KMS-11 (cell line): ENCODE measurements at regions not wholly inside any gene's neighbourhood (a gene's known extent, or its start where the extent isn't known, plus 50 kb on each side); places are given as distances from the start of the nearest gene placed in this dataset.

Experiments
- H2AFZ ChIP-seq: fragments of 200-600 bp; sonication (generic); 2 replicates; pipeline ENCODE4 v1.6.1; 2016; ENCODE audit warnings: antibody characterized with exemption, mixed run types, low read depth
- H3K27ac ChIP-seq: fragments of 200-600 bp; sonication (generic); 2 replicates; pipeline ENCODE4 v1.6.1; 2016; ENCODE audit warnings: mild to moderate bottlenecking, mixed run types
- H3K27me3 ChIP-seq: fragments of 200-600 bp; sonication (generic); 2 replicates; pipeline ENCODE4 v1.6.1; 2017; ENCODE audit warnings: mild to moderate bottlenecking, low read depth, mixed run types, moderate library complexity; ENCODE audit not compliant: insufficient read depth
- H3K36me3 ChIP-seq: fragments of 200-600 bp; sonication (generic); 2 replicates; pipeline ENCODE4 v1.6.1; 2017; ENCODE audit warnings: mild to moderate bottlenecking, mixed run types; ENCODE audit not compliant: insufficient read depth
- H3K4me1 ChIP-seq: fragments of 200-600 bp; sonication (generic); 2 replicates; pipeline ENCODE4 v1.6.1; 2016; ENCODE audit warnings: mild to moderate bottlenecking, low read depth, mixed run types; ENCODE audit not compliant: poor library complexity, severe bottlenecking
- H3K4me2 ChIP-seq: fragments of 200-600 bp; sonication (generic); 2 replicates; pipeline ENCODE4 v1.7.0; 2016; ENCODE audit warnings: mild to moderate bottlenecking, mixed run types
- H3K4me3 ChIP-seq: fragments of 200-600 bp; sonication (generic); IDR thresholded peaks from 2 replicates; pipeline ENCODE4 v1.6.1; 2017; ENCODE audit warnings: low read depth, low read length, mixed read lengths; ENCODE audit not compliant: insufficient read depth
- H3K79me2 ChIP-seq: fragments of 200-600 bp; sonication (generic); 2 replicates; pipeline ENCODE4 v1.6.1; 2016; ENCODE audit warnings: low read depth, mixed run types; ENCODE audit not compliant: insufficient read depth
- H3K9ac ChIP-seq: fragments of 200-600 bp; sonication (generic); 2 replicates; pipeline ENCODE4 v1.6.1; 2016; ENCODE audit warnings: mild to moderate bottlenecking, mixed run types
- H4K20me1 ChIP-seq: fragments of 200-600 bp; sonication (generic); 2 replicates; pipeline ENCODE4 v1.6.1; 2016; ENCODE audit warnings: mild to moderate bottlenecking, mixed run types; ENCODE audit not compliant: insufficient read depth
- CTCF ChIP-seq: fragments of 200-600 bp; sonication (generic); conservative IDR thresholded peaks from 2 replicates; pipeline ENCODE4 v1.6.1; 2017; ENCODE audit warnings: low read depth, mild to moderate bottlenecking, antibody characterized with exemption, low read length, moderate library complexity, mixed read lengths

- Histone ChIP-seq H3K36me3 (no peaks in the 10 kb centered on the region; the same call in 1 of the 2 replicates), H3K4me1 (no peaks in the 10 kb centered on the region), H3K79me2 (no peaks in the 10 kb centered on the region), H4K20me1 (no peaks in the 10 kb centered on the region), H3K9ac (no peak overlapping the region), H3K27ac (no peak overlapping the region), H2AFZ (no peak overlapping the region), H3K4me2 (no peak overlapping the region), H3K4me3 (no peak overlapping the region), H3K27me3 (no peaks in the 10 kb centered on the region)
- TF ChIP-seq CTCF, result no peak
These were observed 1244.5 kb downstream of the OTOL1 start for GRCh38 chr3:162740941-162741596.

GRCh38 chr3:162742159-162742717 lies 1245.6 kb downstream of the OTOL1 start:
- TF ChIP-seq CTCF, result no peak

GRCh38 chr3:162743091-162743490 lies 1246.5 kb downstream of the OTOL1 start:
- H3K9ac ChIP-seq, result no peak overlapping the region
- H4K20me1 ChIP-seq, result no peaks in the 10 kb centered on the region
- H3K36me3 ChIP-seq, result no peaks in the 10 kb centered on the region; the same call in 1 of the 2 replicates
- no peaks in the 10 kb centered on the region for H3K4me1 ChIP-seq
- no peaks in the 10 kb centered on the region for H3K27me3 ChIP-seq
- no peak overlapping the region for H2AFZ ChIP-seq
- H3K4me2 ChIP-seq, result no peak overlapping the region
- H3K79me2 ChIP-seq, result no peaks in the 10 kb centered on the region
- no peak overlapping the region for H3K27ac ChIP-seq
- H3K4me3 ChIP-seq, result no peak overlapping the region
- no peak for TF ChIP-seq CTCF

More at GRCh38 chr3:162742159-162742717, 1245.6 kb downstream of the OTOL1 start:
- no peak overlapping the region for H3K27ac ChIP-seq
- H3K4me1 ChIP-seq, result no peaks in the 10 kb centered on the region
- no peak overlapping the region for H2AFZ ChIP-seq
- H3K9ac ChIP-seq, result no peak overlapping the region
- H3K79me2 ChIP-seq, result no peaks in the 10 kb centered on the region
- no peaks in the 10 kb centered on the region for H3K27me3 ChIP-seq
- H3K4me2 ChIP-seq, result no peak overlapping the region
- H3K4me3 ChIP-seq, result no peak overlapping the region
- H4K20me1 ChIP-seq, result no peaks in the 10 kb centered on the region
- H3K36me3 ChIP-seq, result no peaks in the 10 kb centered on the region; the same call in 1 of the 2 replicates

- Histone ChIP-seq H3K27ac (no peak overlapping the region), H3K9ac (no peak overlapping the region), H3K4me2 (no peak overlapping the region), H3K4me3 (no peak overlapping the region), H3K79me2 (no peaks in the 10 kb centered on the region), H2AFZ (no peak overlapping the region), H3K27me3 (no peaks in the 10 kb centered on the region), H3K36me3 (no peaks in the 10 kb centered on the region), H4K20me1 (no peaks in the 10 kb centered on the region), H3K4me1 (peaks cover 15% of the 10 kb centered on the region)
- TF ChIP-seq CTCF, result no peak
These were observed 1264.2 kb downstream of the OTOL1 start for GRCh38 chr3:162760789-162761188.
